ENCODE measurements at regions not wholly inside any gene's neighbourhood (a gene's known extent, or its start where the extent isn't known, plus 50 kb on each side); places are given as distances from the start of the nearest gene placed in this dataset.
"Not testable (repeated sequence)": the region's sequence is repeated elsewhere in the genome, so short reads cannot be mapped to it uniquely, and the experiment has no call there.

GRCh38 chr2:129565551-129566109, 413.8 kb upstream of the RAB6C start:
- Histone ChIP-seq H3K9me2 (replicated peaks; ENCODE audit: insufficient read depth, low read length) (no peaks in the 10 kb centered on the region), H3K27me3 (replicated peaks; ENCODE audit: insufficient read depth, low read length) (no peaks in the 10 kb centered on the region), H3K9me3 (replicated peaks; ENCODE audit: insufficient read depth, low read length) (no peaks in the 10 kb centered on the region), H3F3A (ENCODE audit: insufficient read depth, low read length) (no peaks in the 10 kb centered on the region), H3K36me3 (replicated peaks; ENCODE audit: insufficient read depth, low read length) (no peaks in the 10 kb centered on the region), H3K79me2 (ENCODE audit: low read length) (no peaks in the 10 kb centered on the region), H3K4me3 (ENCODE audit: low read length) (no peak overlapping the region), H3K27ac (ENCODE audit: low read length) (no peak overlapping the region), H3K4me2 (ENCODE audit: low read depth, low read length) (no peak overlapping the region), H3K9ac (ENCODE audit: low read length) (no peak overlapping the region), H2AFZ (ENCODE audit: low read length) (no peak overlapping the region), H4K20me1 (ENCODE audit: insufficient read depth, low read length) (no peaks in the 10 kb centered on the region), H3K4me1 (ENCODE audit: low read length) (no peaks in the 10 kb centered on the region)
- no peak for TF ChIP-seq EZH2 (optimal IDR thresholded peaks at IDR 0.05; ENCODE audit: low read depth, low read length)
- no peak for TF ChIP-seq CTCF (IDR thresholded peaks at IDR 0.05; ENCODE audit: low read length)
- TF ChIP-seq EZH2phosphoT487 (IDR thresholded peaks at IDR 0.05; ENCODE audit: low read length): no peak
- DNase-seq: no peak

- not testable (repeated sequence) for H4K20me1 ChIP-seq (ENCODE audit: insufficient read depth, low read length); DNase-seq; H3K27ac ChIP-seq (ENCODE audit: low read length); H3F3A ChIP-seq (ENCODE audit: insufficient read depth, low read length); H3K4me2 ChIP-seq (ENCODE audit: low read depth, low read length); H3K36me3 ChIP-seq (replicated peaks; ENCODE audit: insufficient read depth, low read length); H3K9me3 ChIP-seq (replicated peaks; ENCODE audit: insufficient read depth, low read length); H3K4me3 ChIP-seq (ENCODE audit: low read length); H3K4me1 ChIP-seq (ENCODE audit: low read length); H3K9ac ChIP-seq (ENCODE audit: low read length); H3K27me3 ChIP-seq (replicated peaks; ENCODE audit: insufficient read depth, low read length); H3K79me2 ChIP-seq (ENCODE audit: low read length); H2AFZ ChIP-seq (ENCODE audit: low read length); H3K9me2 ChIP-seq (replicated peaks; ENCODE audit: insufficient read depth, low read length)
Observed at GRCh38 chr2:129570812-129571211, 408.7 kb upstream of the RAB6C start.

- TF ChIP-seq EZH2phosphoT487 (IDR thresholded peaks at IDR 0.05; ENCODE audit: low read length) (no peak), EZH2 (optimal IDR thresholded peaks at IDR 0.05; ENCODE audit: low read depth, low read length) (no peak), CTCF (IDR thresholded peaks at IDR 0.05; ENCODE audit: low read length) (no peak)
- no peak overlapping the region for H3K9ac ChIP-seq (ENCODE audit: low read length)
- H4K20me1 ChIP-seq (ENCODE audit: insufficient read depth, low read length): no peaks in the 10 kb centered on the region
- H3K27me3 ChIP-seq (replicated peaks; ENCODE audit: insufficient read depth, low read length): no peaks in the 10 kb centered on the region
- no peaks in the 10 kb centered on the region for H3K9me3 ChIP-seq (replicated peaks; ENCODE audit: insufficient read depth, low read length)
- no peak for DNase-seq
- H3K79me2 ChIP-seq (ENCODE audit: low read length): no peaks in the 10 kb centered on the region
- H3F3A ChIP-seq (ENCODE audit: insufficient read depth, low read length): no peaks in the 10 kb centered on the region
- no peak overlapping the region for H3K4me3 ChIP-seq (ENCODE audit: low read length)
- H3K9me2 ChIP-seq (replicated peaks; ENCODE audit: insufficient read depth, low read length): no peaks in the 10 kb centered on the region
- no peaks in the 10 kb centered on the region for H3K36me3 ChIP-seq (replicated peaks; ENCODE audit: insufficient read depth, low read length)
- no peak overlapping the region for H3K27ac ChIP-seq (ENCODE audit: low read length)
- no peaks in the 10 kb centered on the region for H3K4me1 ChIP-seq (ENCODE audit: low read length)
- no peak overlapping the region for H2AFZ ChIP-seq (ENCODE audit: low read length)
- no peak overlapping the region for H3K4me2 ChIP-seq (ENCODE audit: low read depth, low read length)
Observed at GRCh38 chr2:129575431-129575830, 404.0 kb upstream of the RAB6C start.

GRCh38 chr2:129575880-129576279, 403.6 kb upstream of the RAB6C start:
- H3K79me2 ChIP-seq (ENCODE audit: low read length): no peaks in the 10 kb centered on the region

More at GRCh38 chr2:129575880-129576279, 403.6 kb upstream of the RAB6C start:
- no peaks in the 10 kb centered on the region for H3K27me3 ChIP-seq (replicated peaks; ENCODE audit: insufficient read depth, low read length)
- H3K4me1 ChIP-seq (ENCODE audit: low read length): no peaks in the 10 kb centered on the region
- H3K9me3 ChIP-seq (replicated peaks; ENCODE audit: insufficient read depth, low read length): no peaks in the 10 kb centered on the region
- H3K36me3 ChIP-seq (replicated peaks; ENCODE audit: insufficient read depth, low read length): no peaks in the 10 kb centered on the region
- no peaks in the 10 kb centered on the region for H3K9me2 ChIP-seq (replicated peaks; ENCODE audit: insufficient read depth, low read length)
- H2AFZ ChIP-seq (ENCODE audit: low read length): no peak overlapping the region
- H4K20me1 ChIP-seq (ENCODE audit: insufficient read depth, low read length): no peaks in the 10 kb centered on the region
- no peak overlapping the region for H3K27ac ChIP-seq (ENCODE audit: low read length)
- H3K9ac ChIP-seq (ENCODE audit: low read length): no peak overlapping the region
- no peak for DNase-seq
- no peak overlapping the region for H3K4me2 ChIP-seq (ENCODE audit: low read depth, low read length)
- H3F3A ChIP-seq (ENCODE audit: insufficient read depth, low read length): no peaks in the 10 kb centered on the region
- H3K4me3 ChIP-seq (ENCODE audit: low read length): no peak overlapping the region
- TF ChIP-seq CTCF (IDR thresholded peaks at IDR 0.05; ENCODE audit: low read length): no peak
- TF ChIP-seq EZH2 (optimal IDR thresholded peaks at IDR 0.05; ENCODE audit: low read depth, low read length): no peak
- no peak for TF ChIP-seq EZH2phosphoT487 (IDR thresholded peaks at IDR 0.05; ENCODE audit: low read length)
